ENCODE measurements at regions not wholly inside any gene's neighbourhood (a gene's known extent, or its start where the extent isn't known, plus 50 kb on each side); places are given as distances from the start of the nearest gene placed in this dataset.

DNA sequence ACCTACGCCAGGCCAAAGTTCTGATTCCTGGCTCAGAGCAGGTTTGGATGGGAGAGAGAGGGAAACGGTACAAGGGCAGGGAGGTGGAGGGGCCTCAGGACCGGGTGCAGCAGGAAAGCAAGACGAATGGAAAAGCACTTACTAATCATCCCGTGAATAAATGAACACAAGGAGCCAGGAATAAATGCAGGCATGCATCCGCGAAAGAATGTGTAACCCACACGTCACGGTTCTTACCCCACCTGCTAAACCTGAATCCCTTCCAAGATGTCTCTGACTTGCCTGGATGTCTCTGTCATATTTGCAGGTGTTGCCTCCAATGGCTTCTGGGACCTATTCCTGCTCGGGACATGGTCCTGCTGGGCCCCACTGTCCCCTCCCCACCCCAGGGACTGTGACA lies 335.2 kb upstream of the RNF32 start:
- TF ChIP-seq CTCF (IDR thresholded peaks at IDR 0.05; ENCODE audit: poor library complexity), result no peak
- TF ChIP-seq EZH2phosphoT487 (IDR thresholded peaks at IDR 0.05; ENCODE audit: low read depth, severe bottlenecking, unreplicated experiment), result no peak
- no peak for TF ChIP-seq EZH2 (IDR thresholded peaks at IDR 0.05; ENCODE audit: borderline replicate concordance)

All from hepatocyte (in vitro differentiated cells).